ENCODE measurements at regions not wholly inside any gene's neighbourhood (a gene's known extent, or its start where the extent isn't known, plus 50 kb on each side); places are given as distances from the start of the nearest gene placed in this dataset.
"Not testable (repeated sequence)": the region's sequence is repeated elsewhere in the genome, so short reads cannot be mapped to it uniquely, and the experiment has no call there.

- H3K36me3 ChIP-seq (ENCODE audit: insufficient read depth, low read length); H3K9me3 ChIP-seq (ENCODE audit: control insufficient read depth, insufficient read depth, low read length); H3K9ac ChIP-seq (ENCODE audit: low read depth, low read length); H3K4me1 ChIP-seq (ENCODE audit: insufficient read depth, low read length): not testable (repeated sequence)
These were observed 274.8 kb downstream of the BCL2L11 start for GRCh38 chr2:111395350-111396128.

GRCh38 chr2:111400598-111401253, 280.0 kb downstream of the BCL2L11 start:
- not testable (repeated sequence) for H3K9me3 ChIP-seq (ENCODE audit: control insufficient read depth, insufficient read depth, low read length); H3K4me1 ChIP-seq (ENCODE audit: insufficient read depth, low read length); H3K9ac ChIP-seq (ENCODE audit: low read depth, low read length); H3K36me3 ChIP-seq (ENCODE audit: insufficient read depth, low read length)

- H3K9ac ChIP-seq (ENCODE audit: low read depth, low read length); H3K9me3 ChIP-seq (ENCODE audit: control insufficient read depth, insufficient read depth, low read length); H3K4me1 ChIP-seq (ENCODE audit: insufficient read depth, low read length); H3K36me3 ChIP-seq (ENCODE audit: insufficient read depth, low read length): not testable (repeated sequence)
These were observed 280.8 kb downstream of the BCL2L11 start for GRCh38 chr2:111401270-111402140.

DNA sequence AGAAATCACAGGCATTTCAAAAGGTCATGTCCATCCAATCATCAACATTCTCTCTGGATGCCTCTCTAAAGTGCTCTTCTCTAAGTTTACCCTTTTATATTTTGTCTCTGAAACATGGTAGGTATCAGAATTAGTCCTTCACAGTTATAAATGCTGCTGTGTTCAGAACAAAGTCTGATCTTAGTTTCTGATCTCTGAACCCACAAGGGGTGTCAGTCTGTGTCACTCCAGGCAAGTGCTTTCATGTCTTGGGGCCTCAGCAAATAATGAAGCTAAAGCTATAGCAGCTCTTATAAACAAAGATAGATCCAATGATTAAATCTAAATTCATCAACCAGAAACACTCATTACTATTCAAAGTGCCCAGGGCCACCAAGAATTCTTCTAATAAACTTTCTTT, 281.7 kb downstream of the BCL2L11 start:
- not testable (repeated sequence) for H3K9ac ChIP-seq (ENCODE audit: low read depth, low read length); H3K4me1 ChIP-seq (ENCODE audit: insufficient read depth, low read length); H3K9me3 ChIP-seq (ENCODE audit: control insufficient read depth, insufficient read depth, low read length); H3K36me3 ChIP-seq (ENCODE audit: insufficient read depth, low read length)

DNA sequence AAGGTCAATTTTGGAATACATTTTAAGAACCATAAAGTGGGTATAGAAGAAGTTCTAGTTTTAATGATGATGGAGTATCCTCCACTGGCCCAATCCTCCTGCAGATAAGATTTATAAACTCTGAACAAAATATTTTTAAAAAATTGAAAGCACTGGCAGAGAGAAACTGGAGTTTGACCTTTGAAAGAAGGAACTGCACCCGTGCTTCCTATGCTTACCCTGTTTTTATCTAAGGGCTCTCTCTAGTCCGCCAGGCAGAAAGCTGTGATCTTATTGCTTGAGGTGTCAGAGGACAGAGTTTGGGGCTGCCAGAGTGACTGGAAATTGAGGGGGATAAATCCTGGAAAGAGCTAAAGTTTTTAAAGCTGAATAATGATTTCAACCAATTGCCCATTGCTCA, 282.6 kb downstream of the BCL2L11 start:
- not testable (repeated sequence) for H3K9me3 ChIP-seq (ENCODE audit: control insufficient read depth, insufficient read depth, low read length); H3K9ac ChIP-seq (ENCODE audit: low read depth, low read length); H3K4me1 ChIP-seq (ENCODE audit: insufficient read depth, low read length); H3K36me3 ChIP-seq (ENCODE audit: insufficient read depth, low read length)

DNA sequence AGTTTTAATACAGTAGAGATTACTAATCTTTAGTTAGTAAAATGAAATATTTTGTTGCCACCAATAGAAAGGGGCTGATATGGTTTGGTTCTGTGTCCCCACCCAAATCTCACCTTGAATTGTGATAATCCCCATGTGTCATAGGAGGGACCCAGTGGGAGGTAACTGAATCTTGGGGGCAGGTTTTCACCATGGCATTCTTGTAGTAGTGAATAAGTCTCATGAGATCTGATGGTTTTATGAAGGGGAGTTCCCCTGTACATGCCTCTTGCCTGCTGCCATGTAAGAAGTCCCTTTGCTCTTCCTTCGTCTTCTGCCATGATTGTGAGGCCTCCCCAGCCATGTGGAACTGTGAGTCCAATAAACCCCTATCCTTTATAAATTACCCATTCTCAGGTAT, 285.9 kb downstream of the BCL2L11 start:
- not testable (repeated sequence) for H3K36me3 ChIP-seq (ENCODE audit: insufficient read depth, low read length); H3K9ac ChIP-seq (ENCODE audit: low read depth, low read length)

DNA sequence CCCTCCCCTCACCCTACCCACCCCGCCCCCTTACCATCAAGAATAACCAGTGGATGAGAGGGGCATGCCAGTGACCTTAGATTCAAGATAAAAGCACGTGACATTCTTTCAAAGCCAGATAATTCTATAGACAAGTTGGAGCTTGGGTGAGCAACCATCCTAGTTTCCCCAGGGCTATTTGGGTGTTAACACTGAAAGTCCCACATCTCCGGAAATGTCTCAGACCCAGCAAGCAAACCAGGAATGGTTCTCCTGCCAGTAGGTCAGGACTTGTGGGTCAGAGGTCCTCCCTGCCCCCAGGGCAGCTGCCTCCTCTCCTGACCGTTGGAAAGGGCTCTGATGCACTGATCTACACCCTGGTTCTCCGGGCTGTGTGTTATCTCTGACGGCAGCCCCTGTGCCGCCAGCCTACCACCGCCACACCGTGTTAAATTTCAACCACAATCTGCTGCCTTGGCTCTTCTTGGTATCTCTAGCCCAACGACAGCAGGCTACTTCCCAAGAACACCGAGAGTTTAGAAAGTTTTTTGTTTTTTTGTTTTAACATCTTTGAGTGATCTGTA, 287.0 kb downstream of the BCL2L11 start:
- H3K9ac ChIP-seq (ENCODE audit: low read depth, low read length); H3K9me3 ChIP-seq (ENCODE audit: control insufficient read depth, insufficient read depth, low read length); H3K36me3 ChIP-seq (ENCODE audit: insufficient read depth, low read length); H3K4me1 ChIP-seq (ENCODE audit: insufficient read depth, low read length): not testable (repeated sequence)

More for the DNA sequence above, 285.9 kb downstream of the BCL2L11 start:
- not testable (repeated sequence) for H3K4me1 ChIP-seq (ENCODE audit: insufficient read depth, low read length); H3K9me3 ChIP-seq (ENCODE audit: control insufficient read depth, insufficient read depth, low read length)

- not testable (repeated sequence) for H3K9ac ChIP-seq (ENCODE audit: low read depth, low read length); H3K4me1 ChIP-seq (ENCODE audit: insufficient read depth, low read length); H3K36me3 ChIP-seq (ENCODE audit: insufficient read depth, low read length); H3K9me3 ChIP-seq (ENCODE audit: control insufficient read depth, insufficient read depth, low read length)
These were observed 290.2 kb downstream of the BCL2L11 start for GRCh38 chr2:111410868-111411406.

- H3K36me3 ChIP-seq (ENCODE audit: insufficient read depth, low read length); H3K9ac ChIP-seq (ENCODE audit: low read depth, low read length); H3K9me3 ChIP-seq (ENCODE audit: control insufficient read depth, insufficient read depth, low read length); H3K4me1 ChIP-seq (ENCODE audit: insufficient read depth, low read length): not testable (repeated sequence)
These were observed 291.4 kb downstream of the BCL2L11 start for GRCh38 chr2:111411867-111412681.

DNA sequence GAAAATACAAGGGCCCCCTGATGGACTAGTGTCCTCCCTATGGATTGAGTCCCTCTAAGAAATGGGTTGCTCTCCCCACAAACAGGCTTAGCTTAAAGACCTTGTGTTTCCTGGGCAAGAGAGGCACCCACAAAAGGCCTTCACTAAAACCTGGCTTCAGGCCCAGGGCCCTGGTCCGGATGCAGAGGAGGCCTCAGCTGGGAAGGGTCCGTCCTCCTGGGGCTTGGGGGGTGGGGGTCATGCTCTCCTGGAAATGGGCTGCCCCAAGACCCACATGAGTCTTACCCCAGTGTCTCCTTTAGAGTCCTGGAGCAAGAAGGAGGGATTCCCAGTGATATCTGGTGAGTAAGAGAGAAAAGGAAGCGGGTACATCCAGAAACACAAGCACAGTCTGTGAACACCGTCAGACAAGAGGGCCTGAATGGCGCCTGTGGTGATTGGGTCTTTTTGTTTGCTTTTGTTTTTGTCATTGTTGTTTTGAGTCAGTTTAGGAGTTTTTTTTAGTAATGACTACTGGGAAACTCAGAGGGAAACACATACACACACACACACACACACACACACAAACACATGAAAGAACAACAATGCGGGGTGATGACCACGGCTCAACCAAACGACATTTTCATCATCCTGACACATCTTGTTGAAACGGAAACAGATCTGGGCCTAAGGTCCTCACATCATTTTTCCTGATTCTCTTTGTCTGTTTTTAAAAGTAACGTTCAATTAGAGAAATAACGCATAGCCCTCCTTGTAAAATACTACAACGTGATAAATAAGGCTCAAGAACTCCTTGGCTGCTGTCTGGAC, 292.3 kb downstream of the BCL2L11 start:
- H3K9me3 ChIP-seq (ENCODE audit: control insufficient read depth, insufficient read depth, low read length); H3K36me3 ChIP-seq (ENCODE audit: insufficient read depth, low read length); H3K4me1 ChIP-seq (ENCODE audit: insufficient read depth, low read length); H3K9ac ChIP-seq (ENCODE audit: low read depth, low read length): not testable (repeated sequence)

DNA sequence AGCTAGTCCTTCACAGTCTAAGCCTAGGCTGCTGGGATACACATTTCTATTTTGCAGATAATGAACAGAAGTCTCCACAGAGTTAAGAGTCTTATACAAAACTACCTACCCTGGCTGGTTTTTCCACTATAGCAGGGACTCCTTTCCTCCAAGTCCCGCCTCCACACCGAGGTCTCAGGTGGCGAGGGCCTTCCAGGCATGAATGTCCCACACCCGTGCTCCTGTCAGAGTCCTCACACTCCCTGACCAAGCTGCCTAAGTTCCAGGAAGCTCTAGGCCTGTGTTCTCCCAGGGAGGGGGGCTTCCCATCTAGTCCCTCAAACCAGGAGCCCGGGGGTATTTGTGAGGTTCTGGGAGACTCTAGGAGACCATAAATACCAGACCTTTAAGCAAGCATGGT, 293.2 kb downstream of the BCL2L11 start:
- not testable (repeated sequence) for H3K9me3 ChIP-seq (ENCODE audit: control insufficient read depth, insufficient read depth, low read length); H3K9ac ChIP-seq (ENCODE audit: low read depth, low read length); H3K36me3 ChIP-seq (ENCODE audit: insufficient read depth, low read length); H3K4me1 ChIP-seq (ENCODE audit: insufficient read depth, low read length)

DNA sequence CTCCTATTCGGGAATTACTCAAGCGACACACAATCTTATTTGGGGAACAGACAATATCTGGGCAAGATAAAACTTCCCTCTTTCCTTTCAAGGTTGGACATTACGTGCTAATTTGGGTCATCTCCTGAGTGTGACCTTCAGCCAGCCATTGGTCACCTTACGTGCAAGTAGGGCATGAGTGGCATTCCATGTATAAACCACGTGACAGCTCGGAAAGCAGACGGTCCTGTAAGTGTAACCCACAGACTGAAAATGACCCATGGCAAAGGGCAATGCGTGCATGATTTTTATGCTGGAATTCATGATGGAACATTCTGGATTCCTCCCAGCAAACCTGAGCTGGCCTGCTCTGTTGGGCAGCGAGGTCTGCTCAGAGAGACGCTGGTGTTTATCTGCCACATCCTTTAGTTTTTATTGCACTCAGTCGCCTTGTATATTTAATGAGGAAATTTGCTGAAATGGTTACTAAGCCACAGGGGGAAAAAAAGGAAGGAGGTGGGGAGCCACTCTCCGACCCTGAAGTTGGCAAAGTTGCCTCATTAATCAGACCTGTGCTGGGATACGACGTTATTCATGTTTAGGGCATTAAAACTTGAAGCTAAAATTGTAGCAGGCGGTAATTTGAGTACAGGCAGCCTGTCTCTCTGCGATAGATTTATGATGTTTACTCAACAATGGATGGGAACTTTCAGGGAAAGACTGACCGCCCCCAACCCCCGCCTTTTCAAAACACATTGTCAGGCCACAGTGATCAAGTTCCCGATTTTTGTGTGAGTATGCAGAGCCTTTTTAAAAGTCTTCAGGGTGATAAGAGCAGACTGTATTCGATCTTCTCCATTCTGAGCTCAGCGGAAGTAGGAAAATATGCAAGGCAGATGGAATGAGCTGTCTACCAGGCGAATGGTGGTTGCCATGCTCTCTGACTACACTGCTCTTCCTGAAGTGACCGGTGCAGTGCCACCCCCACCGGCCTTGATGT, 295.3 kb downstream of the BCL2L11 start:
- H3K9me3 ChIP-seq (ENCODE audit: control insufficient read depth, insufficient read depth, low read length); H3K4me1 ChIP-seq (ENCODE audit: insufficient read depth, low read length); H3K36me3 ChIP-seq (ENCODE audit: insufficient read depth, low read length); H3K9ac ChIP-seq (ENCODE audit: low read depth, low read length): not testable (repeated sequence)

Measured in ES-I3 (cell line).